T-helper 1 cell treated with Interleukin-12 subunit alpha and Interleukin-12 subunit beta and Interleukin-4 antibody, amounts not matched to agents 30 ng/mL and 1 ng/mL, for 36 hours (primary cell): ENCODE measurements at regions not wholly inside any gene's neighbourhood (a gene's known extent, or its start where the extent isn't known, plus 50 kb on each side); places are given as distances from the start of the nearest gene placed in this dataset.
"Not testable (repeated sequence)": the region's sequence is repeated elsewhere in the genome, so short reads cannot be mapped to it uniquely, and the experiment has no call there.

Experiments
- intact Hi-C: fragments of 100-400 bp; cut with micrococcal nuclease; formaldehyde crosslinking; loops from one replicate; pipeline ENCODE4 v1.15.1; 2024

- intact Hi-C loops: no loop called here
Observed at GRCh38 chr17:63019138-63019873, 53.3 kb downstream of the TANC2 start.

GRCh38 chr17:63022567-63022966 lies 56.5 kb downstream of the TANC2 start:
- intact Hi-C loops: no loop called here

GRCh38 chr17:63023049-63023448 lies 57.0 kb downstream of the TANC2 start:
- intact Hi-C loops: no loop called here

- intact Hi-C loops: no loop called here
Observed at GRCh38 chr17:63024201-63024600, 58.2 kb downstream of the TANC2 start.

GRCh38 chr17:63024716-63025115 lies 58.7 kb downstream of the TANC2 start:
- intact Hi-C loops: no loop called here

- intact Hi-C loops: not testable (repeated sequence)
Observed at GRCh38 chr17:63025637-63026036, 59.6 kb downstream of the TANC2 start.

- intact Hi-C loops: no loop called here
Observed at GRCh38 chr17:63029541-63029940, 63.5 kb downstream of the TANC2 start.

GRCh38 chr17:63032142-63032541 lies 66.1 kb downstream of the TANC2 start:
- intact Hi-C loops: no loop called here

- intact Hi-C loops: no loop called here
Observed at GRCh38 chr17:63033142-63033541, 67.1 kb downstream of the TANC2 start.

- intact Hi-C loops: no loop called here
Observed at GRCh38 chr17:63035271-63035670, 69.2 kb downstream of the TANC2 start.

- intact Hi-C loops: no loop called here
Observed at GRCh38 chr17:63035695-63036094, 69.7 kb downstream of the TANC2 start.

GRCh38 chr17:63039342-63039741 lies 73.3 kb downstream of the TANC2 start:
- intact Hi-C loops: no loop called here

GRCh38 chr17:63039899-63040602 lies 74.0 kb downstream of the TANC2 start:
- intact Hi-C loops: no loop called here

- intact Hi-C loops: no loop called here
Observed at GRCh38 chr17:63040816-63041215, 74.8 kb downstream of the TANC2 start.

- intact Hi-C loops: no loop called here
Observed at GRCh38 chr17:63041251-63041650, 75.2 kb downstream of the TANC2 start.

- intact Hi-C loops: no loop called here
Observed at GRCh38 chr17:63041722-63042121, 75.7 kb downstream of the TANC2 start.

- intact Hi-C loops: no loop called here
Observed at GRCh38 chr17:63042256-63042812, 76.3 kb downstream of the TANC2 start.

- intact Hi-C loops: not testable (repeated sequence)
Observed at GRCh38 chr17:63057560-63057959, 91.5 kb downstream of the TANC2 start.

GRCh38 chr17:63066158-63066813 lies 100.3 kb downstream of the TANC2 start:
- intact Hi-C loops: no loop called here

- intact Hi-C loops: no loop called here
Observed at GRCh38 chr17:63069245-63069644, 103.2 kb downstream of the TANC2 start.

- intact Hi-C loops: no loop called here
Observed at GRCh38 chr17:63070031-63070430, 104.0 kb downstream of the TANC2 start.

GRCh38 chr17:63071797-63072196 lies 105.8 kb downstream of the TANC2 start:
- intact Hi-C loops: no loop called here
